Loucy (cell line): ENCODE measurements at regions not wholly inside any gene's neighbourhood (a gene's known extent, or its start where the extent isn't known, plus 50 kb on each side); places are given as distances from the start of the nearest gene placed in this dataset.

Source experiments
- H2AFZ ChIP-seq: fragments of 200-600 bp; sonication (generic); 2 replicates; pipeline ENCODE4 v1.6.0; 2016; ENCODE audit warnings: antibody characterized with exemption, mild to moderate bottlenecking, low read length, moderate library complexity
- H3F3A ChIP-seq: fragments of 200-600 bp; 2 replicates; pipeline ENCODE4 v1.6.0; 2016; ENCODE audit warnings: antibody characterized with exemption, low read depth, mild to moderate bottlenecking
- H3K27me3 ChIP-seq: fragments of 200-600 bp; sonication (generic); 2 replicates; pipeline ENCODE4 v1.6.1; 2014; ENCODE audit warnings: low read length, mild to moderate bottlenecking; ENCODE audit not compliant: insufficient read depth, poor library complexity, severe bottlenecking
- H3K36me3 ChIP-seq: fragments of 200-600 bp; sonication (generic); 2 replicates; pipeline ENCODE4 v1.6.1; 2016; ENCODE audit warnings: low read length; ENCODE audit not compliant: insufficient read depth
- H3K4me1 ChIP-seq: fragments of 200-600 bp; sonication (generic); 2 replicates; pipeline ENCODE4 v1.5.1; 2014; ENCODE audit warnings: low read length, mild to moderate bottlenecking; ENCODE audit not compliant: insufficient read depth, poor library complexity, severe bottlenecking
- H3K4me2 ChIP-seq: fragments of 200-600 bp; sonication (generic); 2 replicates; pipeline ENCODE4 v1.6.0; 2014; ENCODE audit warnings: antibody characterized with exemption, low read length, low read depth, mild to moderate bottlenecking; ENCODE audit not compliant: poor library complexity, severe bottlenecking
- H3K4me3 ChIP-seq: fragments of 200-600 bp; sonication (generic); 2 replicates; pipeline ENCODE4 v1.5.1; 2014; ENCODE audit warnings: low read length, mild to moderate bottlenecking, mixed read lengths; ENCODE audit not compliant: poor library complexity, severe bottlenecking
- H3K79me2 ChIP-seq: fragments of 200-600 bp; sonication (generic); 2 replicates; pipeline ENCODE4 v1.6.1; 2014; ENCODE audit warnings: low read length; ENCODE audit not compliant: insufficient read depth
- H3K9ac ChIP-seq: fragments of 200-600 bp; sonication (generic); 2 replicates; pipeline ENCODE4 v1.6.0; 2014; ENCODE audit warnings: mild to moderate bottlenecking, low read depth, low read length, moderate library complexity; ENCODE audit not compliant: poor library complexity, severe bottlenecking
- H3K9me2 ChIP-seq: fragments of 200-600 bp; sonication (generic); replicated peaks from 2 replicates; pipeline ENCODE4 v1.6.1; 2016; ENCODE audit warnings: low read depth, low read length, mixed read lengths
- H3K9me3 ChIP-seq: fragments of 200-600 bp; sonication (generic); 2 replicates; pipeline ENCODE4 v1.6.1; 2014; ENCODE audit warnings: mild to moderate bottlenecking, antibody characterized with exemption, low read length, low read depth; ENCODE audit not compliant: insufficient read depth
- H4K20me1 ChIP-seq: fragments of 200-600 bp; sonication (generic); 2 replicates; pipeline ENCODE4 v1.6.0; 2014; ENCODE audit warnings: antibody characterized with exemption, low read length, mild to moderate bottlenecking; ENCODE audit not compliant: insufficient read depth, poor library complexity, severe bottlenecking
- CTCF ChIP-seq: fragments of 200-600 bp; sonication (generic); conservative IDR thresholded peaks from 2 replicates; pipeline ENCODE4 v1.5.1; 2014; ENCODE audit warnings: mild to moderate bottlenecking, antibody characterized with exemption, low read length
- EZH2phosphoT487 ChIP-seq: fragments of 200-600 bp; IDR thresholded peaks from 2 replicates; pipeline ENCODE4 v1.6.1; 2018; ENCODE audit warnings: antibody characterized with exemption, mild to moderate bottlenecking, moderate library complexity, borderline replicate concordance

- no peaks in the 10 kb centered on the region for H3K79me2 ChIP-seq
- peaks cover 37% of the 10 kb centered on the region for H3K4me1 ChIP-seq
- no peak overlapping the region for H3K9ac ChIP-seq
- H3K36me3 ChIP-seq, result no peaks in the 10 kb centered on the region
- 0 out of 2 replicates have a peak, but pooled peaks cover 3% of the 10 kb centered on the region for H3K9me3 ChIP-seq
- TF ChIP-seq CTCF (no peak), EZH2phosphoT487 (no peak)
- H3K27me3 ChIP-seq, result no peaks in the 10 kb centered on the region
- no peaks in the 10 kb centered on the region for H3F3A ChIP-seq
- peak overlapping the region; percentile 7 for H3K4me2 ChIP-seq
- no peaks in the 10 kb centered on the region for H4K20me1 ChIP-seq
- H2AFZ ChIP-seq, result peak overlapping the region; percentile 75
- no peak overlapping the region for H3K4me3 ChIP-seq
- H3K9me2 ChIP-seq, result no peaks in the 10 kb centered on the region
These were observed 484.6 kb upstream of the PIK3R1 start for GRCh38 chr5:67730917-67731474.

GRCh38 chr5:67728326-67728890, 487.1 kb upstream of the PIK3R1 start:
- Histone ChIP-seq H3K9ac (no peak overlapping the region), H3K4me1 (peaks cover 29% of the 10 kb centered on the region), H4K20me1 (no peaks in the 10 kb centered on the region), H3F3A (no peaks in the 10 kb centered on the region), H3K79me2 (no peaks in the 10 kb centered on the region), H2AFZ (no peak overlapping the region), H3K27me3 (no peaks in the 10 kb centered on the region), H3K4me3 (no peak overlapping the region), H3K36me3 (no peaks in the 10 kb centered on the region), H3K9me3 (no peaks in the 10 kb centered on the region), H3K4me2 (no peak overlapping the region), H3K9me2 (no peaks in the 10 kb centered on the region)
- no peak for TF ChIP-seq CTCF
- TF ChIP-seq EZH2phosphoT487, result no peak

DNA sequence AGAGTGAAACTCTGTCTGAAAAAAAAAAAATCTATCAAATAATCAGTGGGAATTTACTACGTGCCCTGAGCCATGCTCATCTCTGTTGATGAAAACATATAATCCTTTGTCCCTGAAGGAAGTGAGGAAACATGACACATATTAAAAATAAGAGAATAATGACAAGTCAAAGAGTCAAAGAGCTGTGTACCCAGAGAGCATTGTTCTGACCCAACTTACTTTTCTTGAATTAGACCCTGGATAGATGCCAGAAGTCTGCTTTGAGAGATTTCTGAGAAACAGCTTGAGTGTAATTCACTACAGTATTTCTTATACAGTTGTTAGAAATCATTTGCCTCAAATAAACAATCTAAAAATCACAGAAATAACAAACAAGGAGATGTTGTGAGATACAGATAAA, 490.0 kb upstream of the PIK3R1 start:
- H3K4me2 ChIP-seq, result no peak overlapping the region
- H3K4me1 ChIP-seq, result peaks cover 1% of the 10 kb centered on the region
- H3K27me3 ChIP-seq, result no peaks in the 10 kb centered on the region
- no peak overlapping the region for H2AFZ ChIP-seq
- H3K9me2 ChIP-seq, result no peaks in the 10 kb centered on the region
- H3K9ac ChIP-seq, result no peak overlapping the region
- H3K36me3 ChIP-seq, result no peaks in the 10 kb centered on the region
- H3K79me2 ChIP-seq, result no peaks in the 10 kb centered on the region
- no peaks in the 10 kb centered on the region for H3F3A ChIP-seq
- H4K20me1 ChIP-seq, result no peaks in the 10 kb centered on the region
- no peak overlapping the region for H3K4me3 ChIP-seq
- TF ChIP-seq CTCF (no peak), EZH2phosphoT487 (no peak)
- no peaks in the 10 kb centered on the region for H3K9me3 ChIP-seq
